MV-4-11 (cell line): ENCODE measurements at regions not wholly inside any gene's neighbourhood (a gene's known extent, or its start where the extent isn't known, plus 50 kb on each side); places are given as distances from the start of the nearest gene placed in this dataset.

Source experiments
- DNase-seq: peaks from one replicate; lab custom pipeline; 2025; lab: John Stamatoyannopoulos, UW

- DNase-seq, result no peak
Measured at GRCh38 chr14:32022938-32023466, 54.1 kb upstream of the ARHGAP5 start.

DNA sequence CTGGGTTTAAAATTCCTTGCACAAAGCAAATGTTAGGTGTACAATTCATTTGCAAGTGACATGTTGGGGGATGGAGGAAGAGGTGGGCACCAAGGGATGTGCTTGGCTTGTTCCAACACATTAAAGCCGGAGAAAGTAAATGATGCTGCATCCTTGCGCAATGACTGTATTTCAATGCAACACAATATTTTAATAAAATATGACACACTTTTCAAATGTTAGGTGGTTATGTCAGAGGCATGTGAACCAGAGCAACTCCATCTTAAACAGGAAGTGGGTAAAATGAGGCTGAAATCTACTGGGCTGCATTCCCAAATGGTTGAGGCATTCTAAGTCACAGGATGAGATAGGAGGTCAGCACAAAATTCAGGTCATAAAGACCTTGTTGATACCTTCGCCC, 53.6 kb upstream of the ARHGAP5 start:
- DNase-seq, result no peak

DNA sequence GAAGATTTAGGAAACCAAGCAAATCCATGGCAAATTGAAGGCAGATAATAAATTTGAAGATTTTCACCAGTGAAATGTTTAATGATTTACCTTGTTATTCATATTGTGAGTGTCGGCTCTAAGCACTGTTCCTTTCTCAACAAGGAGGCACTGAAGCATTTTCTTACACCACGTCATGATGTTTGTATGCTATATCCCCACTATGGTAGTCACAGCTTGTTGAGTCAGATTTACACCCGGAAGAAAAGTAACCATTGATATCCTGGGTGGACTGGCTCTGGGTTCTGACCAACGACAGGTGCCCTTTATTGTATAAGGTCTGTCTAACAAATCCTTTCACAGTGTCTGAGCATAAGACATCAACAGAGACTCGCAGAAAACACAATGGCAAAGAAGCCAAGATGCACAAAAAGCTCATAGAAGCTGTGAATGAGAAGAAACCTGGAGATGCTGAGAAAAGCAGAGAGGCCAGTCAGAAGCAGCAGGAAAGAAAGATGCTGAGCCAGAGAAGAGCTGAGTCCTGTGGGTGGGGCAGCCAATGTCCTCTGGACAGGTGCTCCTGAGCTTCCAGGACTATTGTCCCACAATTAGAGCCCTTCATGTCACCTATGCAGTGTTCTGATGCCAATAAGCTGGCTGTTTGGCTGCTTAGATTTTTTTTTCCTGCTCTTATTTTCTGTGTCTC, 49.7 kb upstream of the ARHGAP5 start:
- DNase-seq, result no peak
